ENCODE measurements at regions not wholly inside any gene's neighbourhood (a gene's known extent, or its start where the extent isn't known, plus 50 kb on each side); places are given as distances from the start of the nearest gene placed in this dataset.

GRCh38 chr3:187896646-187897045 lies 151.4 kb upstream of the BCL6 start:
- Histone ChIP-seq H3K4me3 (ENCODE audit: severe bottlenecking) (no peak overlapping the region), H3K27ac (ENCODE audit: poor library complexity, severe bottlenecking) (no peak overlapping the region), H3K36me3 (ENCODE audit: low read depth) (no peaks in the 10 kb centered on the region), H3K27me3 (ENCODE audit: insufficient read depth, poor library complexity, severe bottlenecking) (no peaks in the 10 kb centered on the region), H3K9me3 (ENCODE audit: severe bottlenecking) (no peaks in the 10 kb centered on the region), H3K4me1 (ENCODE audit: insufficient read depth, poor library complexity, severe bottlenecking) (no peaks in the 10 kb centered on the region)
- TF ChIP-seq CTCF (IDR thresholded peaks at IDR 0.05; ENCODE audit: poor library complexity, severe bottlenecking), result no peak
- ATAC-seq (ENCODE audit: low read depth) (no peak), DNase-seq (ENCODE audit: low spot score) (no peak)

- ATAC-seq (ENCODE audit: low read depth), result no peak
- Histone ChIP-seq H3K36me3 (ENCODE audit: low read depth) (no peaks in the 10 kb centered on the region), H3K4me3 (ENCODE audit: severe bottlenecking) (no peak overlapping the region), H3K27ac (ENCODE audit: poor library complexity, severe bottlenecking) (no peak overlapping the region), H3K9me3 (ENCODE audit: severe bottlenecking) (no peaks in the 10 kb centered on the region), H3K27me3 (ENCODE audit: insufficient read depth, poor library complexity, severe bottlenecking) (no peaks in the 10 kb centered on the region), H3K4me1 (ENCODE audit: insufficient read depth, poor library complexity, severe bottlenecking) (no peaks in the 10 kb centered on the region)
- no peak for TF ChIP-seq CTCF (IDR thresholded peaks at IDR 0.05; ENCODE audit: poor library complexity, severe bottlenecking)
- DNase-seq (ENCODE audit: low spot score), result no peak
Observed at GRCh38 chr3:187899246-187899645, 154.0 kb upstream of the BCL6 start.

GRCh38 chr3:187900993-187901755 lies 155.9 kb upstream of the BCL6 start:
- no peak overlapping the region for H3K4me3 ChIP-seq (ENCODE audit: severe bottlenecking)
- no peaks in the 10 kb centered on the region for H3K9me3 ChIP-seq (ENCODE audit: severe bottlenecking)
- H3K36me3 ChIP-seq (ENCODE audit: low read depth), result no peaks in the 10 kb centered on the region
- DNase-seq (ENCODE audit: low spot score), result no peak
- no peak overlapping the region for H3K27ac ChIP-seq (ENCODE audit: poor library complexity, severe bottlenecking)
- H3K27me3 ChIP-seq (ENCODE audit: insufficient read depth, poor library complexity, severe bottlenecking), result no peaks in the 10 kb centered on the region
- ATAC-seq (ENCODE audit: low read depth), result no peak
- H3K4me1 ChIP-seq (ENCODE audit: insufficient read depth, poor library complexity, severe bottlenecking), result no peaks in the 10 kb centered on the region
- TF ChIP-seq CTCF (IDR thresholded peaks at IDR 0.05; ENCODE audit: poor library complexity, severe bottlenecking), result no peak

- no peak overlapping the region for H3K4me3 ChIP-seq (ENCODE audit: severe bottlenecking)
- H3K9me3 ChIP-seq (ENCODE audit: severe bottlenecking), result no peaks in the 10 kb centered on the region
- no peak overlapping the region for H3K27ac ChIP-seq (ENCODE audit: poor library complexity, severe bottlenecking)
- TF ChIP-seq CTCF (IDR thresholded peaks at IDR 0.05; ENCODE audit: poor library complexity, severe bottlenecking), result no peak
- H3K36me3 ChIP-seq (ENCODE audit: low read depth), result no peaks in the 10 kb centered on the region
- DNase-seq (ENCODE audit: low spot score) (no peak), ATAC-seq (ENCODE audit: low read depth) (no peak)
- no peaks in the 10 kb centered on the region for H3K27me3 ChIP-seq (ENCODE audit: insufficient read depth, poor library complexity, severe bottlenecking)
- no peaks in the 10 kb centered on the region for H3K4me1 ChIP-seq (ENCODE audit: insufficient read depth, poor library complexity, severe bottlenecking)
Observed at GRCh38 chr3:187902041-187902471, 156.8 kb upstream of the BCL6 start.

- Histone ChIP-seq H3K27ac (ENCODE audit: poor library complexity, severe bottlenecking) (no peak overlapping the region), H3K9me3 (ENCODE audit: severe bottlenecking) (no peaks in the 10 kb centered on the region), H3K4me3 (ENCODE audit: severe bottlenecking) (no peak overlapping the region), H3K27me3 (ENCODE audit: insufficient read depth, poor library complexity, severe bottlenecking) (no peaks in the 10 kb centered on the region), H3K4me1 (ENCODE audit: insufficient read depth, poor library complexity, severe bottlenecking) (no peaks in the 10 kb centered on the region), H3K36me3 (ENCODE audit: low read depth) (no peaks in the 10 kb centered on the region)
- DNase-seq (ENCODE audit: low spot score) (no peak), ATAC-seq (ENCODE audit: low read depth) (no peak)
- no peak for TF ChIP-seq CTCF (IDR thresholded peaks at IDR 0.05; ENCODE audit: poor library complexity, severe bottlenecking)
Observed at GRCh38 chr3:187902936-187903335, 157.7 kb upstream of the BCL6 start.

Measured in RWPE2 (cell line).